Natural killer cell (primary cell): ENCODE measurements at regions not wholly inside any gene's neighbourhood (a gene's known extent, or its start where the extent isn't known, plus 50 kb on each side); places are given as distances from the start of the nearest gene placed in this dataset.

ENCODE experiments used
- ATAC-seq, 3 donors: fragments of 150-1000 bp in 2 of 3; fragments of 200-7000 bp in 1 of 3; cut with Tn5 transposase; 1 replicate in 1 of 3; 2 replicates in 2 of 3; pipeline ENCODE4 v1.10.0; 2021; ENCODE audit warnings: mild to moderate bottlenecking in 2 of 3, moderate library complexity in 2 of 3
- DNase-seq, 2 donors: peaks; one replicate each; pipeline versions ENCODE4 v3.0.0 to v3.0.0-alpha.2; 2013 to 2021; ENCODE audit warnings: mixed read lengths in 1 of 2
- H3K27ac ChIP-seq: one replicate; pipeline ENCODE4 v1.5.1; 2013; ENCODE audit warnings: mild to moderate bottlenecking, low read length
- H3K27me3 ChIP-seq: one replicate; pipeline ENCODE4 v1.6.1; 2013; ENCODE audit warnings: low read length; ENCODE audit not compliant: control insufficient read depth, insufficient read depth
- H3K36me3 ChIP-seq: one replicate; pipeline ENCODE4 v1.6.1; 2013; ENCODE audit warnings: low read length; ENCODE audit not compliant: control insufficient read depth, insufficient read depth
- H3K4me1 ChIP-seq: one replicate; pipeline ENCODE4 v1.6.1; 2013; ENCODE audit warnings: low read length; ENCODE audit not compliant: control insufficient read depth, insufficient read depth
- H3K4me3 ChIP-seq: one replicate; pipeline ENCODE4 v1.5.1; 2013; ENCODE audit warnings: low read length
- H3K9me3 ChIP-seq: one replicate; pipeline ENCODE4 v1.6.1; 2013; ENCODE audit warnings: low read length; ENCODE audit not compliant: control insufficient read depth, insufficient read depth
- H3K27ac Mint-ChIP-seq, 2 donors: one replicate each; pipeline ENCODE4 v1.8.0; 2022; ENCODE audit warnings: mild to moderate bottlenecking in 2 of 2, mixed read lengths in 2 of 2, moderate library complexity in 1 of 2
- H3K27me3 Mint-ChIP-seq, 2 donors: one replicate each; pipeline ENCODE4 v1.8.0; 2022; ENCODE audit warnings: low read depth in 2 of 2, mixed read lengths in 2 of 2
- H3K36me3 Mint-ChIP-seq: one replicate; pipeline ENCODE4 v1.8.0; 2022; ENCODE audit warnings: mixed read lengths
- H3K4me1 Mint-ChIP-seq, 2 donors: one replicate each; pipeline ENCODE4 v1.8.0; 2022; ENCODE audit warnings: mixed read lengths in 2 of 2
- H3K4me3 Mint-ChIP-seq: one replicate; pipeline ENCODE4 v1.8.0; 2022; ENCODE audit warnings: mild to moderate bottlenecking, moderate library complexity, mixed read lengths
- H3K9me3 Mint-ChIP-seq, 2 donors: one replicate each; pipeline ENCODE4 v1.8.0; 2022; ENCODE audit warnings: mixed read lengths in 2 of 2
- CTCF ChIP-seq: fragments of 200-600 bp; IDR thresholded peaks from one replicate; pipeline ENCODE4 v1.8.0; 2022; ENCODE audit warnings: antibody characterized with exemption
- WGBS: methylation state at CpG from one replicate; pipeline ENCODE4 v1.1.7; 2013; ENCODE audit warnings: missing lambda C conversion rate; ENCODE audit not compliant: insufficient coverage; 5-methylcytosine and 5-hydroxymethylcytosine counted together
- intact Hi-C: fragments of 100-400 bp; cut with micrococcal nuclease; formaldehyde crosslinking; loops from one replicate; pipeline ENCODE4 v1.14.2; 2022

GRCh38 chr18:23316988-23317387 lies 136.1 kb upstream of the RIOK3 start:
- Histone ChIP-seq H3K9me3 (no peaks in the 10 kb centered on the region), H3K27ac (no peak overlapping the region), H3K4me1 (peaks cover 40% of the 10 kb centered on the region), H3K4me3 (no peak overlapping the region), H3K36me3 (no peaks in the 10 kb centered on the region), H3K27me3 (no peaks in the 10 kb centered on the region)
- no peak for ATAC-seq
- no peak for TF ChIP-seq CTCF
- no peaks in the 10 kb centered on the region for H3K36me3 Mint-ChIP-seq
- H3K4me1 Mint-ChIP-seq = peaks cover 64 to 70% of the 10 kb centered on the region in 2 donors
- intact Hi-C loops = no loop called here
- no peak for DNase-seq
- H3K27ac Mint-ChIP-seq = no peak overlapping the region
- H3K9me3 Mint-ChIP-seq = no peaks in the 10 kb centered on the region
- H3K4me3 Mint-ChIP-seq = no peak overlapping the region
- peaks cover 0 to 10% of the 10 kb centered on the region in 2 donors for H3K27me3 Mint-ChIP-seq

GRCh38 chr18:23317975-23318675 lies 135.0 kb upstream of the RIOK3 start:
- intact Hi-C loops = no loop called here
- WGBS = 89% methylated on average over 1 of the region's 5 CpGs
- no peak overlapping the region for H3K27ac ChIP-seq
- H3K27me3 ChIP-seq = no peaks in the 10 kb centered on the region
- H3K4me1 ChIP-seq = peaks cover 29% of the 10 kb centered on the region
- peaks cover 0 to 6% of the 10 kb centered on the region in 2 donors for H3K27me3 Mint-ChIP-seq
- no peaks in the 10 kb centered on the region for H3K36me3 ChIP-seq
- peak in 2 of 3 donors; percentile 50 to 67 for ATAC-seq
- peak overlapping the region; percentile 62 for H3K4me3 Mint-ChIP-seq
- H3K36me3 Mint-ChIP-seq = no peaks in the 10 kb centered on the region
- H3K9me3 ChIP-seq = no peaks in the 10 kb centered on the region
- peak overlapping the region; percentile 57 to 64 for H3K27ac Mint-ChIP-seq
- peak in 1 of 2 donors; percentile 29 for DNase-seq
- peaks cover 59 to 64% of the 10 kb centered on the region in 2 donors for H3K4me1 Mint-ChIP-seq
- TF ChIP-seq CTCF = no peak
- H3K9me3 Mint-ChIP-seq = no peaks in the 10 kb centered on the region
- no peak overlapping the region for H3K4me3 ChIP-seq

- Histone ChIP-seq H3K4me1 (peaks cover 17% of the 10 kb centered on the region), H3K27ac (no peak overlapping the region), H3K36me3 (no peaks in the 10 kb centered on the region), H3K9me3 (no peaks in the 10 kb centered on the region), H3K4me3 (no peak overlapping the region), H3K27me3 (no peaks in the 10 kb centered on the region)
- no peak for DNase-seq
- no peaks in the 10 kb centered on the region for H3K36me3 Mint-ChIP-seq
- no peak for TF ChIP-seq CTCF
- no peak for ATAC-seq
- peaks cover 0 to 6% of the 10 kb centered on the region in 2 donors for H3K27me3 Mint-ChIP-seq
- H3K9me3 Mint-ChIP-seq = no peaks in the 10 kb centered on the region
- WGBS = 38% methylated on average over 1 of the region's 1 CpG
- peaks cover 43 to 45% of the 10 kb centered on the region in 2 donors for H3K4me1 Mint-ChIP-seq
- intact Hi-C loops = no loop called here
- H3K4me3 Mint-ChIP-seq = no peak overlapping the region
- no peak overlapping the region for H3K27ac Mint-ChIP-seq
Observed at GRCh38 chr18:23320709-23321236, 132.3 kb upstream of the RIOK3 start.

GRCh38 chr18:23321996-23322395 lies 131.1 kb upstream of the RIOK3 start:
- Mint-ChIP-seq H3K4me3 (no peak overlapping the region), H3K27ac (no peak overlapping the region), H3K36me3 (no peaks in the 10 kb centered on the region), H3K9me3 (no peaks in the 10 kb centered on the region), H3K27me3 (peaks cover 0 to 9% of the 10 kb centered on the region in 2 donors), H3K4me1 (peaks cover 31 to 37% of the 10 kb centered on the region in 2 donors)
- 86% methylated on average over 1 of the region's 5 CpGs for WGBS
- Histone ChIP-seq H3K9me3 (no peaks in the 10 kb centered on the region), H3K36me3 (no peaks in the 10 kb centered on the region), H3K27me3 (no peaks in the 10 kb centered on the region), H3K4me3 (no peak overlapping the region), H3K27ac (no peak overlapping the region), H3K4me1 (peaks cover 12% of the 10 kb centered on the region)
- DNase-seq (no peak), ATAC-seq (no peak)
- TF ChIP-seq CTCF = no peak
- intact Hi-C loops = no loop called here
